ENCODE measurements at regions not wholly inside any gene's neighbourhood (a gene's known extent, or its start where the extent isn't known, plus 50 kb on each side); places are given as distances from the start of the nearest gene placed in this dataset.

GRCh38 chr10:63696205-63696604 lies 175.0 kb downstream of the REEP3 start:
- TF ChIP-seq CTCF (IDR thresholded peaks at IDR 0.05; ENCODE audit: low read length) (no peak), EZH2 (IDR thresholded peaks at IDR 0.05; ENCODE audit: borderline replicate concordance, low read length) (no peak)
